ENCODE measurements at regions not wholly inside any gene's neighbourhood (a gene's known extent, or its start where the extent isn't known, plus 50 kb on each side); places are given as distances from the start of the nearest gene placed in this dataset.

DNA sequence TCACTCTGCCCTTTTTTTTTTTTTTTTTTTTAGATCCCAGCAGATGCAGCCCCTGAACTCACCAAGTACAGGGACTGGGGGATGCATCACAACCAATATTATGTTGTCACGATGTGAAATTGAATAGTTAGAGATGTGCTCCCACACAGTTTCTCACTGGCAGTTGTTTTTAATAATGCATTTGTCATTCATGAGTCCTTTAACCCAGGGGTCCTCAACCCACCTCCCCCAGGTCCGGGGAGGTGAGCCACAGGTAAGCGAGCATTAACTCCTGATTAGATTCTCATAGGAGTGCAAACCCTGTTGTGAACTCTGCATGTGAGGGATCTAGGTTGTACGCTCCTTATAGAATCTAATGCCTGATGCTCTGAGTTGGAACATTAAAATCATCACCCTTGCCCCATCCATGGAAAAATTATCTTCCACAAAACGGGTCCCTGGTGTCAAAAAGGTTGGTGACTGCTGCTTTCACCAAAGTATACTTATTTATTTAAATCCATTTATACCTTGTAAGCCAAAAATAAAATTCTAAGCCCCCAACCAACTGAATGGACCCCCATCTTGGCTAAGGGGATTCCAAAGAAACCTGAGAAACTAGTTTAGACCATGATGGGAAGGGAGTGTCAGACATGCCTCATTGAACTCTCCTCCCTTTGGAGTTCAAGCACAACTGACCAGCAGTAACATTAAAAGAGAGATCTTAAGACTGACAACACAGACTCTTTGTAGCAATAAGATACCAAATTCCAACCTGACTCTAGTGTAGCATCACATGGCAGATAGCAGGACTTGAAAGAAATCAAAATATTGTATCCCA is 119.3 kb upstream of the ATP1A1 start:
- Mint-ChIP-seq H3K4me3 (no peak overlapping the region), H3K4me1 (peaks cover 3% of the 10 kb centered on the region), H3K9me3 (ENCODE audit: insufficient read depth) (no peaks in the 10 kb centered on the region), H3K27me3 (peaks cover 4% of the 10 kb centered on the region), H3K27ac (no peak overlapping the region)
- H3K27me3 ChIP-seq (replicated peaks in 1 of 4; ENCODE audit: control extremely low read depth in 1 of 4, control insufficient read depth in 3 of 4, insufficient read depth in 4 of 4, low read length in 3 of 4) = no peaks in the 10 kb centered on the region
- no peaks in the 10 kb centered on the region for H3K36me3 ChIP-seq (replicated peaks in 1 of 2; ENCODE audit: control extremely low read depth in 1 of 2, control insufficient read depth in 1 of 2, extremely low read depth in 1 of 2, insufficient read depth in 2 of 2, low read length in 1 of 2)
- no peaks in the 10 kb centered on the region for H4K20me1 ChIP-seq (ENCODE audit: control insufficient read depth, insufficient read depth, low read length, poor library complexity, severe bottlenecking)
- H3K9ac ChIP-seq (ENCODE audit: low read length) = no peak overlapping the region
- no peaks in the 10 kb centered on the region for H3K79me2 ChIP-seq (ENCODE audit: control insufficient read depth, insufficient read depth, low read length)
- TF ChIP-seq EZH2 (IDR thresholded peaks at IDR 0.05; ENCODE audit: borderline replicate concordance, insufficient read depth, low read depth, low read length, poor library complexity, severe bottlenecking) = no peak
- TF ChIP-seq, protein P1, sequence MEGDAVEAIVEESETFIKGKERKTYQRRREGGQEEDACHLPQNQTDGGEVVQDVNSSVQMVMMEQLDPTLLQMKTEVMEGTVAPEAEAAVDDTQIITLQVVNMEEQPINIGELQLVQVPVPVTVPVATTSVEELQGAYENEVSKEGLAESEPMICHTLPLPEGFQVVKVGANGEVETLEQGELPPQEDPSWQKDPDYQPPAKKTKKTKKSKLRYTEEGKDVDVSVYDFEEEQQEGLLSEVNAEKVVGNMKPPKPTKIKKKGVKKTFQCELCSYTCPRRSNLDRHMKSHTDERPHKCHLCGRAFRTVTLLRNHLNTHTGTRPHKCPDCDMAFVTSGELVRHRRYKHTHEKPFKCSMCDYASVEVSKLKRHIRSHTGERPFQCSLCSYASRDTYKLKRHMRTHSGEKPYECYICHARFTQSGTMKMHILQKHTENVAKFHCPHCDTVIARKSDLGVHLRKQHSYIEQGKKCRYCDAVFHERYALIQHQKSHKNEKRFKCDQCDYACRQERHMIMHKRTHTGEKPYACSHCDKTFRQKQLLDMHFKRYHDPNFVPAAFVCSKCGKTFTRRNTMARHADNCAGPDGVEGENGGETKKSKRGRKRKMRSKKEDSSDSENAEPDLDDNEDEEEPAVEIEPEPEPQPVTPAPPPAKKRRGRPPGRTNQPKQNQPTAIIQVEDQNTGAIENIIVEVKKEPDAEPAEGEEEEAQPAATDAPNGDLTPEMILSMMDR (IDR thresholded peaks at IDR 0.05) = no peak
- H3K4me2 ChIP-seq (replicated peaks; ENCODE audit: low read depth, low read length, poor library complexity, severe bottlenecking) = no peak overlapping the region
- no peak overlapping the region for H3K4me3 ChIP-seq (ENCODE audit: control extremely low read depth in 1 of 5, extremely low read depth in 1 of 5, insufficient read depth in 1 of 5, low read depth in 2 of 5, low read length in 4 of 5)
- intact Hi-C loops (cut with micrococcal nuclease) = no loop called here
- H3K27ac ChIP-seq (ENCODE audit: low read length in 2 of 2) = no peak overlapping the region
- CTCF ChIA-PET = no interaction called here
- POLR2A ChIA-PET = no interaction called here
- DNase-seq (no peak), ATAC-seq (ENCODE audit: low read depth) (no peak)
- no CpG with 5 or more reads among the region's 5 CpGs for WGBS (ENCODE audit: insufficient coverage)
- no peaks in the 10 kb centered on the region for H3K4me1 ChIP-seq (ENCODE audit: control insufficient read depth in 2 of 2, insufficient read depth in 2 of 2, low read length in 2 of 2)
- H3K9me3 ChIP-seq (ENCODE audit: control extremely low read depth in 1 of 3, control insufficient read depth in 2 of 3, insufficient read depth in 1 of 3, low read length in 2 of 3) = no peaks in the 10 kb centered on the region
- no peak overlapping the region for H2AFZ ChIP-seq (ENCODE audit: insufficient read depth, low read depth, low read length, poor library complexity, severe bottlenecking)

DNA sequence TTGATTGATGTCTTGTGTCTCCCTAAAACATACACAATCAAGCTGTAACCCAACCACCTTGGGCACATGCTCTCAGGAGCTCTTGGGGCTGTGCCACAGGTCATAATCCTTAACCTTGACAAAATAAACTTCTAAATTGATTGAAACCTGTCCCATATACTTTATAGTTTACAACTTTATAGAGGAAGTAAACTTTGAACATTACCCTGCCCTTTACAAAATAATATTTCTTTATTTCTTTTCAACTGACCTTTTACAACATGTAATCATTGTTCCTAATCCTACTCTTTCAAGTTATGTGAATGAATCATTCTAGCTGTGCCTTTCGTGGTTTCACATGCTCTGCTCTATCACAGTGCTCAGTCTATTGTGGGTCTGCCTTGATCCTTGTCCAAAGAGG is 118.3 kb upstream of the ATP1A1 start:
- Mint-ChIP-seq H3K4me1 (peaks cover 3% of the 10 kb centered on the region), H3K4me3 (no peak overlapping the region), H3K27me3 (peaks cover 4% of the 10 kb centered on the region), H3K9me3 (ENCODE audit: insufficient read depth) (no peaks in the 10 kb centered on the region), H3K27ac (no peak overlapping the region)
- no peaks in the 10 kb centered on the region for H3K27me3 ChIP-seq (replicated peaks in 1 of 4; ENCODE audit: control extremely low read depth in 1 of 4, control insufficient read depth in 3 of 4, insufficient read depth in 4 of 4, low read length in 3 of 4)
- H3K4me3 ChIP-seq (ENCODE audit: control extremely low read depth in 1 of 5, extremely low read depth in 1 of 5, insufficient read depth in 1 of 5, low read depth in 2 of 5, low read length in 4 of 5) = no peak overlapping the region
- H3K4me2 ChIP-seq (replicated peaks; ENCODE audit: low read depth, low read length, poor library complexity, severe bottlenecking) = no peak overlapping the region
- no peaks in the 10 kb centered on the region for H3K79me2 ChIP-seq (ENCODE audit: control insufficient read depth, insufficient read depth, low read length)
- CTCF ChIA-PET = no interaction called here
- no peak for DNase-seq
- H3K9me3 ChIP-seq (ENCODE audit: control extremely low read depth in 1 of 3, control insufficient read depth in 2 of 3, insufficient read depth in 1 of 3, low read length in 2 of 3) = no peaks in the 10 kb centered on the region
- H2AFZ ChIP-seq (ENCODE audit: insufficient read depth, low read depth, low read length, poor library complexity, severe bottlenecking) = no peak overlapping the region
- ATAC-seq (ENCODE audit: low read depth) = no peak
- H4K20me1 ChIP-seq (ENCODE audit: control insufficient read depth, insufficient read depth, low read length, poor library complexity, severe bottlenecking) = no peaks in the 10 kb centered on the region
- no peak for TF ChIP-seq EZH2 (IDR thresholded peaks at IDR 0.05; ENCODE audit: borderline replicate concordance, insufficient read depth, low read depth, low read length, poor library complexity, severe bottlenecking)
- TF ChIP-seq, protein P1 (IDR thresholded peaks at IDR 0.05) = no peak
- H3K9ac ChIP-seq (ENCODE audit: low read length) = no peak overlapping the region
- no peaks in the 10 kb centered on the region for H3K36me3 ChIP-seq (replicated peaks in 1 of 2; ENCODE audit: control extremely low read depth in 1 of 2, control insufficient read depth in 1 of 2, extremely low read depth in 1 of 2, insufficient read depth in 2 of 2, low read length in 1 of 2)
- POLR2A ChIA-PET = no interaction called here
- intact Hi-C loops (cut with micrococcal nuclease) = no loop called here
- H3K27ac ChIP-seq (ENCODE audit: low read length in 2 of 2) = no peak overlapping the region
- 83% methylated on average over 1 of the region's 1 CpG for WGBS (ENCODE audit: insufficient coverage)
- no peaks in the 10 kb centered on the region for H3K4me1 ChIP-seq (ENCODE audit: control insufficient read depth in 2 of 2, insufficient read depth in 2 of 2, low read length in 2 of 2)
